ENCODE measurements at regions not wholly inside any gene's neighbourhood (a gene's known extent, or its start where the extent isn't known, plus 50 kb on each side); places are given as distances from the start of the nearest gene placed in this dataset.

GRCh38 chr1:166270476-166271150, 103.8 kb upstream of the FAM78B start:
- no peak overlapping the region for H2AK5ac ChIP-seq (ENCODE audit: low read depth, low read length)
- WGBS, 2 experiments (ENCODE audit: extremely low coverage in 1 of 2, insufficient coverage in 1 of 2, insufficient read length in 1 of 2, insufficient replicate concordance in 2 of 2, low coverage in 1 of 2, low lambda C conversion rate in 2 of 2, missing lambda C conversion rate in 1 of 2): 94% methylated on average over 2 of the region's 2 CpGs; no CpG with 5 or more reads in 1 of the 2 experiments
- ChIA-PET POLR2A (ENCODE audit: partially characterized antibody) (no interaction called here), CTCF (ENCODE audit: partially characterized antibody) (no interaction called here)
- no peak overlapping the region for H2BK120ac ChIP-seq (replicated peaks; ENCODE audit: low read depth, low read length)
- no peak overlapping the region for H2BK20ac ChIP-seq (ENCODE audit: low read length)
- H2BK12ac ChIP-seq (ENCODE audit: low read depth, low read length): no peak overlapping the region
- H4K5ac ChIP-seq (ENCODE audit: insufficient read length, low read depth, low read length): no peak overlapping the region
- H3K79me1 ChIP-seq (ENCODE audit: low read depth, low read length): no peaks in the 10 kb centered on the region
- H4K91ac ChIP-seq (replicated peaks; ENCODE audit: insufficient read length, low read length): no peak overlapping the region
- no peak for FAIRE-seq
- H4K8ac ChIP-seq (ENCODE audit: extremely low read depth, insufficient read depth, low read length): no peak overlapping the region
- H2BK15ac ChIP-seq (ENCODE audit: low read length): no peak overlapping the region
- no peaks in the 10 kb centered on the region for H3K36me3 ChIP-seq (ENCODE audit: control insufficient read depth in 2 of 4, insufficient read depth in 4 of 4, low read length in 3 of 4)
- no peak overlapping the region for H3K4ac ChIP-seq (replicated peaks; ENCODE audit: insufficient read length, low read depth, low read length)
- no peaks in the 10 kb centered on the region for H3K79me2 ChIP-seq (ENCODE audit: control insufficient read depth in 1 of 2, insufficient read depth in 2 of 2, low read length in 2 of 2)
- peaks cover 0 to 2% of the 10 kb centered on the region in 2 experiments; a peak in 1 of 4 replicates for H3K9me3 ChIP-seq (ENCODE audit: insufficient read depth in 2 of 2, low read depth in 1 of 2, low read length in 1 of 2)
- H3K4me3 ChIP-seq (ENCODE audit: extremely low read depth in 1 of 4, insufficient read depth in 2 of 4, low read depth in 3 of 4, low read length in 4 of 4): no peak overlapping the region
- H3K4me1 ChIP-seq (replicated peaks in 1 of 4; ENCODE audit: control insufficient read depth in 3 of 4, insufficient read depth in 4 of 4, low read length in 3 of 4): peaks cover 0 to 5% (median under 1%) of the 10 kb centered on the region in 4 experiments; a peak in 2 of 7 replicates
- no peak overlapping the region for H3K56ac ChIP-seq (replicated peaks; ENCODE audit: insufficient read length, low read depth, low read length)
- no peaks in the 10 kb centered on the region for H4K20me1 ChIP-seq (replicated peaks in 1 of 2; ENCODE audit: control insufficient read depth in 1 of 2, insufficient read depth in 2 of 2, low read length in 2 of 2)
- H3K27ac ChIP-seq (ENCODE audit: low read depth, low read length): no peak overlapping the region
- H3K23me2 ChIP-seq (ENCODE audit: low read depth, low read length): no peaks in the 10 kb centered on the region
- H2BK5ac ChIP-seq (ENCODE audit: low read depth, low read length): no peak overlapping the region
- H3K14ac ChIP-seq (ENCODE audit: insufficient read length): no peak overlapping the region
- TF ChIP-seq SIRT6 (IDR thresholded peaks at IDR 0.05; ENCODE audit: low read length) (no peak), ZNF274 (IDR thresholded peaks at IDR 0.05; ENCODE audit: borderline replicate concordance, extremely low read depth, low read length) (no peak), TAF1 (IDR thresholded peaks at IDR 0.05; ENCODE audit: low read depth, low read length) (no peak), ATF2 (IDR thresholded peaks at IDR 0.05; ENCODE audit: low read length) (no peak), TAF7 (optimal IDR thresholded peaks at IDR 0.05; ENCODE audit: borderline replicate concordance, low read depth, low read length) (no peak), CHD1 (IDR thresholded peaks at IDR 0.05; ENCODE audit: low read depth, low read length) (no peak), GTF2F1 (IDR thresholded peaks at IDR 0.05; ENCODE audit: borderline replicate concordance, low read depth, low read length) (no peak), CEBPB (IDR thresholded peaks at IDR 0.05; ENCODE audit: low read depth, low read length) (no peak)
- no peak overlapping the region for H3K9ac ChIP-seq (replicated peaks in 1 of 4; ENCODE audit: extremely low read depth in 1 of 4, low read depth in 3 of 4, low read length in 3 of 4)
- no peaks in the 10 kb centered on the region for H3K27me3 ChIP-seq (replicated peaks in 1 of 4; ENCODE audit: control insufficient read depth in 3 of 4, extremely low read depth in 1 of 4, insufficient read depth in 3 of 4, low read length in 3 of 4)
- H3K4me2 ChIP-seq (ENCODE audit: insufficient read depth in 1 of 2, low read depth in 2 of 2, low read length in 2 of 2): no peak overlapping the region
- H2AFZ ChIP-seq (ENCODE audit: low read length): no peak overlapping the region
- no peak for DNase-seq (ENCODE audit: low read depth in 1 of 2, low spot score in 2 of 2)
- H3K18ac ChIP-seq (ENCODE audit: extremely low read depth, low read length): no peak overlapping the region
- H3K23ac ChIP-seq (ENCODE audit: insufficient read length): no peak overlapping the region

Data from H1 (cell line).